22Rv1 (cell line): ENCODE measurements at regions not wholly inside any gene's neighbourhood (a gene's known extent, or its start where the extent isn't known, plus 50 kb on each side); places are given as distances from the start of the nearest gene placed in this dataset.

Source experiments
- CTCF ChIP-seq: fragments of 450-650 bp; IDR thresholded peaks from 2 replicates; pipeline ENCODE4 v1.5.1; 2017; ENCODE audit warnings: mild to moderate bottlenecking
- ZFX ChIP-seq: fragments of 450-650 bp; IDR thresholded peaks from 2 replicates; pipeline ENCODE4 v1.6.1; 2017; ENCODE audit warnings: antibody characterized with exemption, borderline replicate concordance

GRCh38 chr7:138297526-138297925 is 162.5 kb upstream of the TRIM24 start:
- no peak for TF ChIP-seq CTCF
- TF ChIP-seq ZFX = no peak
